GM03348 (cell line): ENCODE measurements at regions not wholly inside any gene's neighbourhood (a gene's known extent, or its start where the extent isn't known, plus 50 kb on each side); places are given as distances from the start of the nearest gene placed in this dataset.
"Not testable (repeated sequence)": the region's sequence is repeated elsewhere in the genome, so short reads cannot be mapped to it uniquely, and the experiment has no call there.

Source experiments
- DNase-seq: peaks from one replicate; pipeline ENCODE4 v3.0.0; 2012; ENCODE audit warnings: low spot score

DNA sequence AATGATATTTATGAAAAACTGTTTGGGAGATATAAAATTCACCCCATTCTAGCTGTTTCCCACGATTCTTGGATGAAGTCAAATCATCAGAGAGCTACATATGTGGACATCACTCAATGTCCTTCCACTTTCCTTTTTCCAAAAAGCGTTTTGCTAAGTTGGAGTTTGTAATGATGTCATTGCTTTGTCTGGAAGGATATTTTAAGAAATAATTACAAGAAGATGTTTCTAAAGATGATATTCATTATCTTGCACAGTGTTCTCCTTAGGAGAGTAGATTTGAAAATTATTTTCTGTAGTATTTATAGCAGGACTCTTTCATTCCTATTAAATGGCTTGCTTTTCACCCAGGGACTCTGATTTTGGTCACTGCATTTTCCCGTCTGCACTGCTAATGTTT is 851.2 kb downstream of the EFNB2 start:
- no peak for DNase-seq

GRCh38 chr13:105679838-105680237 is 855.6 kb downstream of the EFNB2 start:
- no peak for DNase-seq

DNA sequence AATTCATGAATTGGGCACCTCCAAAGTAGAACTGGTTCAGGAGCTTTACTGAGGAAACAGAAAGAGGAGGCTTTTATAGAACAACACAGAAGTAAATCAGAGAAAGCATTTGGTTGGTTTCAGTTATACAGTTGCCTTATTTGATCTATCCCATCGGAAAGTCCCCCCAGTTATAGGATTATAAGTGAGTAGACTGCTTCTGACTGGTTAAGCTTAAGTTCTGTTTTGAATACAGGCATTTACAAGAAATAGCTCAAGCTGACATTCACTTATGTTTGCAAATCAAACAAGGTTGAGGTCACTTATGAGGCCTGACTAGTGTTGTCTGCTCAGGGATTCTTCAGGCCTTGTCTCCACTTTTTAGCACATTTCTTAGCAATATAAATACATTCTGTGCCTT is 857.4 kb downstream of the EFNB2 start:
- no peak for DNase-seq

GRCh38 chr13:105672881-105673280 is 862.6 kb downstream of the EFNB2 start:
- no peak for DNase-seq

- DNase-seq: not testable (repeated sequence)
Observed at GRCh38 chr13:105671131-105671530, 864.3 kb downstream of the EFNB2 start.

DNA sequence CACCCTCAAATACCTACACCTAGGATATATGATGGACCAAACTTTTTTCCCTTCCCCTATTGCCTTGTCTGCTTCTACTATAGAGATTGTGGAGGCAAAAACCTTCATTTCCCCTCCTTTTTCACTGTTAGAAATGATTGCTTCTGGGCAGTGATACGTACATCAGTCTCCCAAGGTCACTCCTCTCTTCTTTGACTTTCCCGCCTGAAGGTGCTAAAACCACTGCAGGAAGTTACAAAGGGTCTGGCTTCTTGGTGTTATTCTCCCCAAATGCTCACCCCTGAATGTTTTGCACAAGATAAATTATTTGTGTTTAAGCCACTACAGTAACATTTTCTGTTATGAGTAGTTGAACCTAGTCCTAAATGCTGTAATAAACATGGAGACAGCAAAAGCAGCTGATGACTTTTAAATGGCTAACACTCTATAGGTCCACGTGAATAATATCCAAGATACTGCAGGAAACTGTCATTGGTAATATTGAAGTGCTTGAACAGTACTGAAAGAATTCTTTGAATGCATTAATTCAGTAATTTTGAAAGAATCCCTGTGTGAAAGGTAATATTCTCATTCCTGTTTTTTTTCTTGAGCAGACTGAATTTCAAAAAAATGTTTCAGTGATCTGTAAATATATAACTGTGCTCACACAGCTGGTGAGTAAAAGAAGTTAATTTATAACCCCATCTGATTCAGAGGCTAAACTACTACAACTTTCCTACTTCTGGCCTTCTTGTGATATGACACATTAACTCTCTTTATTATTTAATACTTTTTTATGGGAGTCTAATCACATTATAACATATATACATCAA is 865.1 kb downstream of the EFNB2 start:
- no peak for DNase-seq

- DNase-seq: no peak
Observed at GRCh38 chr13:105665284-105665683, 870.2 kb downstream of the EFNB2 start.

DNA sequence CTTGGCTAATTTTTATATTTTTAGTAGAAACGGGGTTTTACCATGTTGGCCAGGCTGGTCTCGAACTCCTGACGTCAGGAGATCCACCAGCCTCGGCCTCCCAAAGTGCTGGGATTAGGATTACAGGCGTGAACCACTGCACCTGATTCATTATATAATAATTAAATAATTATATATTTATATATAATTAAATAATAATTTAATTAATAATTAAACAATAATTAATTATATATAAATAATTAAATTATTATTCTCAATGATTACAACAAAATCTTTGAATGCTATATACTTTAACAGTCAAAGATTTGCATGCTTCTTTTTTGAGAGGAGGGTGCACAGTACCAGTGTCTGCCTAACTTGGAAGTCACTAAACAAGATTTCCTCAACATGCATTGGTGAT is 872.3 kb downstream of the EFNB2 start:
- DNase-seq: no peak

GRCh38 chr13:105660561-105660960 is 874.9 kb downstream of the EFNB2 start:
- no peak for DNase-seq

DNA sequence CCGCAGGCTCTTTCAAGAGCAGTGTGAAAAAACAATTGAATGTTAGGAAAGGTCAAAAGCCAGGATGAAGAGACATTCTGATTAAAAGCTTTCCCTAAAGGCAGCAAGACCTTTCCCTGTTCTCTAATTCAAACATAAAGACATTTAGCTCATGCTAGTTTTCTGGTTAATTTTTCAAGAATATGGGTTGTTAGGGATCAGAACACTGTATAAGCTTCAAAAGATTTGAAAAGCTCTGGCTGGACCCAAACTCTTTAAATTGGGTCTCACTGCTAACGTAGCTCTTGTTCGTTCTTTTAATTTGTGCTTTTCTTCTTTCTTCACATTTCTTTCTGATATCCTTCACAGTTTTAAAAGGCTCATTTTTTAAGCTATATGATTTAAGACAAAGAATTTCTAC is 877.0 kb downstream of the EFNB2 start:
- DNase-seq: no peak

- no peak for DNase-seq
Observed at GRCh38 chr13:105655046-105655445, 880.4 kb downstream of the EFNB2 start.

GRCh38 chr13:105643966-105644365 is 891.5 kb downstream of the EFNB2 start:
- no peak for DNase-seq

- no peak for DNase-seq
Observed at GRCh38 chr13:105642511-105642958, 892.9 kb downstream of the EFNB2 start.

GRCh38 chr13:105641121-105641520 is 894.3 kb downstream of the EFNB2 start:
- DNase-seq: no peak

DNA sequence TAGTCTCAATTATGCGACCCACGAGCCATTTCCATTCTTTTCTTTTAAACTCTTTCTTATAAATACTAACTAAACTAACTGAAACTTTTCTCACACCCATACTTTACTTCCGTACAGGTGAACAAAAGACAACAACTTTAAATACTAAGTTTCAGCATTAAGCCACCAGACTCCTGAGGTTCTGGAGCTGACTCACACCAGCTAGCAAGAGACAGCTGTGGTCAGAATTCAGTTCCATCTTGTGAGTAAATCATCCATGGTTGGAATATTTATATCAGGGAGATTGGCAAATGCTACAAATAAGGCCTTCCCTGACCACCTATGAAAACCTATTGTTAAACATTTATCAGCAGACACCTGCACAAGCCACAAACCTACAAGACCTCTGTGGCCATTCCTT is 897.0 kb downstream of the EFNB2 start:
- DNase-seq: no peak

DNA sequence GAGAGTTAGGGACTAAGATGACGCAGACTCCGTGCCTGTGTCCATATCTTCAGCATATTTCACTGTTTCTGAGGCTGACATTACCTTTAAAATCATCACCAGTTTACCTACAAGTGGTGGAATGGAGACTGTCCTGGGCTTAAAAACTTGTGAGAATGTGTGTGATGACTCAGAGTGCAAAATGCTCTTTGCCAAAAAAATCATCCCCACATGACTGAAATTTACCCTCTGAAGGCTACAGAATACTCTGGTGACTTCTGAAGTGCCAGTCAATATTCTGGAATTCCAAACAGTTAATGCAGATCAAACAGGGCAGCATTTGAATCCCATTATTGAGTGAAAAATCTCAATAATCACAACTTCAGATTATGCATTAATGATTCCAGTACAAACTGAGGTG is 901.4 kb downstream of the EFNB2 start:
- no peak for DNase-seq

DNA sequence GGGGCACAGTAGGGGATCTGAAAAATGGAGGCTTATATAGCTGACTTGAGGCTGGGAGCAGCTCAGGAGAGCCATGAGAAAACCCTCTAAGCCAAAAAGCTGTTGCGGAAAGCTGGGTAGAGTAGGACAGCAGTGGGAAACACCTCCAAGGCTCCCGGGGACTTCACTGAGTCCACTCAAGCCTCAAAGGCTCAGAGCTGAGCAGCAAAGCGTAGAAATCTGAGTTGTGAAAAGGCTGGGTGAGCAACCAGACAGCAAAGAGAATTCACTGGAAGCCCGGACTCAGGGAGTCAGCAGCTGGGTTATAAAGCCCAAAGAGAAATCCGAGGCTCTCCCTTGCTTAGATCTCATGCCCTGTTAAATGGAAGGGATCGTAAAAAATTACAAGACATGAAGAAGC is 905.0 kb downstream of the EFNB2 start:
- no peak for DNase-seq

GRCh38 chr13:105627270-105627669 is 908.2 kb downstream of the EFNB2 start:
- DNase-seq: no peak

GRCh38 chr13:105625691-105626090 is 909.8 kb downstream of the EFNB2 start:
- DNase-seq: no peak

GRCh38 chr13:105616333-105617075 is 919.0 kb downstream of the EFNB2 start:
- no peak for DNase-seq

GRCh38 chr13:105612541-105612940 is 922.9 kb downstream of the EFNB2 start:
- DNase-seq: no peak

GRCh38 chr13:105611424-105611823 is 924.0 kb downstream of the EFNB2 start:
- DNase-seq: no peak

DNA sequence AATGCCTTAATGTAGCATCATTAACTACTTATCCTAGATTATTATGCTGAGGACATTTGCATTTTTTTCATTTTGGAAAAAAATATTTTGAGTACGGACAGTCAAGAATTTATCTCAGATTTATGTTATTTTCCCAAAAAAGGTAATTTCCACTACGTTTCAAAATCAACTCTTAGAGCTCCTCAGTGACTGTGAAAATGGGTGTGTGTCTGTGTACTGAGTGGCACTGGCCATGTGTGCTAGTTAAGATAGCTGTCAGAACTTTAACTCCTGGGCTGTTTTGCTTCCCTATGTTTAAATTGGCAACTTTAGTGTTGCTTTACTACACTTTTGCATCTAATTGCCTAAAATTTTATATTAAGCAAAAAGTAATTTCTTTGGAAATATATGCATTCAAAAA is 927.4 kb downstream of the EFNB2 start:
- no peak for DNase-seq

- no peak for DNase-seq
Observed at GRCh38 chr13:105607426-105607825, 928.0 kb downstream of the EFNB2 start.
